ENCODE measurements at regions not wholly inside any gene's neighbourhood (a gene's known extent, or its start where the extent isn't known, plus 50 kb on each side); places are given as distances from the start of the nearest gene placed in this dataset.

GRCh38 chr3:28846971-28847478, 433.8 kb upstream of the RBMS3 start:
- TF ChIP-seq POLR2A (IDR thresholded peaks at IDR 0.05): no peak
- no peak for TF ChIP-seq CTCF (IDR thresholded peaks at IDR 0.05)
- TF ChIP-seq EP300 (IDR thresholded peaks at IDR 0.05): no peak

Measured in upper lobe of left lung (tissue), 4 donors.